ENCODE measurements at regions not wholly inside any gene's neighbourhood (a gene's known extent, or its start where the extent isn't known, plus 50 kb on each side); places are given as distances from the start of the nearest gene placed in this dataset.

DNA sequence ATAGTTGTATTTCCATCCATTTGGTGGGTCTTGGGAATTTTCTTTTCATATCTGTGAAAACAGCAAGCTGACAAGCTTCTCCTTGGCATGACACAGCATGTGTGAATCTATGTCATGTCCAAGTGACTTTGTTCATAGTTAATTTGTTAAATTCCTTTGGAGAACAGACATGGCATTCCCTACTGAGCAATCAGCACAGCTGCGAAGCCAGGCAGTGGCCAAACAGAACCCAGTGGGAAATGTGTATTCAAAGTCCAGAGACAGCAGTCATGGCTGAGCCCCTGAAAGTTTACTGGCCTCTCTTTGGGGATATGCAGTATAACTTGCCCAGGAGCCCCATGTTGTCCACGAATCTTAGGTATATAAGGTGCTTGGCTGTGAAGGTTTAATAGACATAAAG lies 474.7 kb downstream of the NKX6-1 start:
- TF ChIP-seq, protein P1, sequence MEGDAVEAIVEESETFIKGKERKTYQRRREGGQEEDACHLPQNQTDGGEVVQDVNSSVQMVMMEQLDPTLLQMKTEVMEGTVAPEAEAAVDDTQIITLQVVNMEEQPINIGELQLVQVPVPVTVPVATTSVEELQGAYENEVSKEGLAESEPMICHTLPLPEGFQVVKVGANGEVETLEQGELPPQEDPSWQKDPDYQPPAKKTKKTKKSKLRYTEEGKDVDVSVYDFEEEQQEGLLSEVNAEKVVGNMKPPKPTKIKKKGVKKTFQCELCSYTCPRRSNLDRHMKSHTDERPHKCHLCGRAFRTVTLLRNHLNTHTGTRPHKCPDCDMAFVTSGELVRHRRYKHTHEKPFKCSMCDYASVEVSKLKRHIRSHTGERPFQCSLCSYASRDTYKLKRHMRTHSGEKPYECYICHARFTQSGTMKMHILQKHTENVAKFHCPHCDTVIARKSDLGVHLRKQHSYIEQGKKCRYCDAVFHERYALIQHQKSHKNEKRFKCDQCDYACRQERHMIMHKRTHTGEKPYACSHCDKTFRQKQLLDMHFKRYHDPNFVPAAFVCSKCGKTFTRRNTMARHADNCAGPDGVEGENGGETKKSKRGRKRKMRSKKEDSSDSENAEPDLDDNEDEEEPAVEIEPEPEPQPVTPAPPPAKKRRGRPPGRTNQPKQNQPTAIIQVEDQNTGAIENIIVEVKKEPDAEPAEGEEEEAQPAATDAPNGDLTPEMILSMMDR (IDR thresholded peaks at IDR 0.05; ENCODE audit: insufficient read depth, low read length, poor library complexity, severe bottlenecking): no peak
- Histone ChIP-seq H3K36me3 (ENCODE audit: control insufficient read depth, insufficient read depth, low read length) (no peaks in the 10 kb centered on the region), H3K27me3 (replicated peaks; ENCODE audit: control insufficient read depth, insufficient read depth, low read length) (no peaks in the 10 kb centered on the region; the same call in 1 of the 2 replicates), H3K4me3 (replicated peaks; ENCODE audit: low read depth, low read length) (no peak overlapping the region)
- no peak for DNase-seq (ENCODE audit: extremely low read depth, insufficient read length)

DNA sequence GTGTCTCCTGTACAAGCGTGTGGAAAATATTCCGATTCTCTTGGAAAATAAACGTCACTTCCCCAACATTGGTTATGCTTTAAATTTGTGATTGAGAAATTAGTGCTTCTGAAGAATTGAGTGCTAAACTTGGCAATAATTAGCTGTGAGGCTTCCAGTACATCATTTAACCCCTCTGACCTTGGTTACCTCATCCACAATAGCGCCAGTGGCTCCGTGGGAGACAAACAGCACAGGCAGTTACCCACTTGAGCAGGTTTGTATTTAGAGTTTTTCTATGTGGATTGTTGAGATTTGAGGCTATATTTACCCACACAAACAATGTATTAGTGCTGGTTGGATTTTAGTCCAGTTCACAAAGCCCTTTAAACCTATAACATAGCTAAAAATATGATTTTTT lies 476.5 kb downstream of the NKX6-1 start:
- TF ChIP-seq, protein P1 (IDR thresholded peaks at IDR 0.05; ENCODE audit: insufficient read depth, low read length, poor library complexity, severe bottlenecking): no peak

DNA sequence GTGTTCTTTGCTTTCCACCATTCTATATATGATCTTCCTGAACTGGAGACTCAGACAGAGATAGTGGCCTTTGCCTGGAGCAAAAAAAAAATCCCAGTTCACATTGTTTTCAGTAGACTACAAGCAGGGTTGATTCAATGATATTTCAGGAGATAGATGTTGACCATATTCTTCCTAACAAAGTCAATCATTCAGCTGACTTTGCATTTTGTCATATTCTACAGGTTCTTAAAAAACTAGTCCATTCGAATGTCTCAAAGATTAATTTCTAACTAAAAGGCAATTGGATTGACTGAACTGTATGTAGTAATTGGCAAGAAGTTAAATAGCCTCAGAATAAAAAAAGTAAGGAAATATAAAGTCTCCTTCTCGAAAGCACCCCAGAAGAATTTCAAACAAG lies 479.5 kb downstream of the NKX6-1 start:
- TF ChIP-seq, protein P1 (IDR thresholded peaks at IDR 0.05; ENCODE audit: insufficient read depth, low read length, poor library complexity, severe bottlenecking): no peak
- no peak for DNase-seq (ENCODE audit: extremely low read depth, insufficient read length)
- Histone ChIP-seq H3K4me3 (replicated peaks; ENCODE audit: low read depth, low read length) (no peak overlapping the region), H3K36me3 (ENCODE audit: control insufficient read depth, insufficient read depth, low read length) (no peaks in the 10 kb centered on the region), H3K27me3 (replicated peaks; ENCODE audit: control insufficient read depth, insufficient read depth, low read length) (no peaks in the 10 kb centered on the region)

More for the DNA sequence above, 476.5 kb downstream of the NKX6-1 start:
- Histone ChIP-seq H3K4me3 (replicated peaks; ENCODE audit: low read depth, low read length) (no peak overlapping the region), H3K27me3 (replicated peaks; ENCODE audit: control insufficient read depth, insufficient read depth, low read length) (no peaks in the 10 kb centered on the region), H3K36me3 (ENCODE audit: control insufficient read depth, insufficient read depth, low read length) (no peaks in the 10 kb centered on the region)
- DNase-seq (ENCODE audit: extremely low read depth, insufficient read length): no peak

DNA sequence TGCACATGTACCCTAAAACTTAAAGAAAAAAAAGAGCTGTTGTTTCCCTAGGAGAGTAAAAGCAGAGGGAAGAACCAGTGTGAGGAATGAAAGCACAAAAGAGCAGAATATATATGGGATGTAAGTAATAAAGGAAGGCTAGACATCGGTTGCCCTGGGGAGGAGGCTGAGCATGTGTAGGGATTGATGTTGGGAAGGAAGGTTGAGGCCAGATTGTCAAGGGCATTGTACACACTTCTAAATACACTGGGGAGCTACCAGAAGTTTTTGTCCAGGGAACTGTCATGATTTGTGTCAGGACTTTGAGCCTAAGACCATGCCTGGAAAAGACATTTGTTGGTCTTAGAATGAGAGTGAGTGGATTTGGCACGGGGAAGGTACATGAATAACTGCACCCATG lies 467.1 kb downstream of the GPAT3 start:
- Histone ChIP-seq H3K27me3 (replicated peaks; ENCODE audit: control insufficient read depth, insufficient read depth, low read length) (no peaks in the 10 kb centered on the region), H3K36me3 (ENCODE audit: control insufficient read depth, insufficient read depth, low read length) (no peaks in the 10 kb centered on the region), H3K4me3 (replicated peaks; ENCODE audit: low read depth, low read length) (no peak overlapping the region)
- TF ChIP-seq, protein P1 (IDR thresholded peaks at IDR 0.05; ENCODE audit: insufficient read depth, low read length, poor library complexity, severe bottlenecking): no peak
- no peak for DNase-seq (ENCODE audit: extremely low read depth, insufficient read length)

DNA sequence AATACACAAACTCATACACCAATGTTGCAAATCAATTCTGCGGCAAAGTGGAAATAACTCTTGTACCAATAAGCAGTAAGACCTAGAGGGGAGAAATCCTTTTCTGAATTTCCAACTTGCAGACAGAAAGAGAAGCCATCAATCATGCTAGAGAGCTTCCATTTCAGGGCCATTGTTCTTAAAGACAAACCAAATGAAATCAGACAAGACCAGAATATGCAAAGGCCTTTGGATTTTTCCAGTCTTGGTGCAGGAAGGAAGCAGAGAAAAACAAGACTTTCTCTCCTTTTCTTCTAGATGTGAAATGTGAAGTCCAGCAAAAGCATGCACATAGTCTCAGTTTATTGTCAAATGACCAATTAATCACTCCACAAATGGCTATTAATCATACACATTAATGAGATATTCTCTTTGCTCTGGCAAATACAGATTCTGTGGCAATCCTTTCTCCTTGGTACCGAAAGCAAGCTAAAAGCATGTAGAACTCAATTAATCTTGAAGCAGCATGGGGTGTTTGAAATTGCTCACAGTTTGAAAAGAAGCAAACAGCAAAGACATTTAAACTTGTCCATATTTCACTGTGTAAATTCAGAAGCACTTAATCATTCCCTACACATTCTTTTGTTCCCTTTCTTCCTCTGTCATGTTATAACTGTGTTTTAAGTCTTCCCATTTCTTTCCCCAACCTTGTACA lies 466.1 kb downstream of the GPAT3 start:
- Histone ChIP-seq H3K36me3 (ENCODE audit: control insufficient read depth, insufficient read depth, low read length) (no peaks in the 10 kb centered on the region), H3K4me3 (replicated peaks; ENCODE audit: low read depth, low read length) (no peak overlapping the region), H3K27me3 (replicated peaks; ENCODE audit: control insufficient read depth, insufficient read depth, low read length) (no peaks in the 10 kb centered on the region)
- TF ChIP-seq, protein P1 (IDR thresholded peaks at IDR 0.05; ENCODE audit: insufficient read depth, low read length, poor library complexity, severe bottlenecking): no peak
- DNase-seq (ENCODE audit: extremely low read depth, insufficient read length): no peak

DNA sequence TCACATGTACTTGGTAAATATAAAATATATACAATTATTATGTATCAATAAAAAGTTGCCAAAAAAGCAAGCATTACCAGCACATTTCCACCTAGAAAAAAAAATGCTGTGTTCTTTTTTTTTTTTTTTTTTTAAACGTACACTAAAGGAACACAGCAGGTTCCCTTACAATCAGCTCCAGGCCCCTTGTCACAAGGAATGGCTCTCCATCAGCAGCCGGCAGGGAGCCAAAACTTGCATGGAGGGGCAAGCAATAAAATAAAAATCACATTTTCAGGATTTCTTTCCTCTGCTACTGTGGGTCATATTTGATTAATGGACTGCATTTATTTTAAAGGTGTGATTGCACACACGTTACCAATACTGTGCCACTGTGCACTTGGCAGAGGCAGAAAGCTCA lies 460.3 kb downstream of the GPAT3 start:
- TF ChIP-seq, protein P1 (IDR thresholded peaks at IDR 0.05; ENCODE audit: insufficient read depth, low read length, poor library complexity, severe bottlenecking): no peak
- DNase-seq (ENCODE audit: extremely low read depth, insufficient read length): no peak
- Histone ChIP-seq H3K4me3 (replicated peaks; ENCODE audit: low read depth, low read length) (no peak overlapping the region), H3K36me3 (ENCODE audit: control insufficient read depth, insufficient read depth, low read length) (no peaks in the 10 kb centered on the region), H3K27me3 (replicated peaks; ENCODE audit: control insufficient read depth, insufficient read depth, low read length) (no peaks in the 10 kb centered on the region)
